Stimulated activated naive CD8-positive, alpha-beta T cell treated with anti-CD3 and anti-CD28 coated beads, Interleukin-15, amount 100 ng/mL, for 72 hours (primary cell): ENCODE measurements at regions not wholly inside any gene's neighbourhood (a gene's known extent, or its start where the extent isn't known, plus 50 kb on each side); places are given as distances from the start of the nearest gene placed in this dataset.
A peak's percentile ranks its signal among the peaks of the same experiment; 100 is the strongest.
"Not testable (repeated sequence)": the region's sequence is repeated elsewhere in the genome, so short reads cannot be mapped to it uniquely, and the experiment has no call there.

Experiments used
- ATAC-seq: fragments of 150-1000 bp; cut with Tn5 transposase; 2 replicates; pipeline ENCODE4 v1.10.0; 2021; ENCODE audit warnings: mild to moderate bottlenecking, moderate library complexity
- DNase-seq, 2 donors: peaks; one replicate each; pipeline ENCODE4 v3.0.0; 2021 to 2022
- H3K27ac Mint-ChIP-seq, 2 donors: one replicate each; pipeline ENCODE4 v1.8.0; 2022; ENCODE audit warnings: mild to moderate bottlenecking in 2 of 2, mixed read lengths in 2 of 2, moderate library complexity in 2 of 2
- H3K27me3 Mint-ChIP-seq: one replicate; pipeline ENCODE4 v1.8.0; 2022; ENCODE audit warnings: mixed read lengths
- H3K4me1 Mint-ChIP-seq: one replicate; pipeline ENCODE4 v1.8.0; 2022; ENCODE audit warnings: mild to moderate bottlenecking, mixed read lengths
- H3K4me3 Mint-ChIP-seq, 2 donors: one replicate each; pipeline ENCODE4 v1.8.0; 2022; ENCODE audit warnings: mild to moderate bottlenecking in 2 of 2, mixed read lengths in 2 of 2, moderate library complexity in 1 of 2
- H3K9me3 Mint-ChIP-seq, 2 donors: one replicate each; pipeline ENCODE4 v1.8.0; 2022; ENCODE audit warnings: mixed read lengths in 2 of 2

- not testable (repeated sequence) for H3K27ac Mint-ChIP-seq, H3K4me1 Mint-ChIP-seq, DNase-seq, H3K27me3 Mint-ChIP-seq, H3K9me3 Mint-ChIP-seq, H3K4me3 Mint-ChIP-seq, ATAC-seq
Observed at GRCh38 chr4:8943367-8943766, 71.7 kb upstream of the HMX1 start.

GRCh38 chr4:8942088-8942487 is 70.4 kb upstream of the HMX1 start:
- H3K27ac Mint-ChIP-seq, ATAC-seq, H3K9me3 Mint-ChIP-seq: not testable (repeated sequence)

GRCh38 chr4:8941492-8941805 is 69.8 kb upstream of the HMX1 start:
- ATAC-seq, DNase-seq: not testable (repeated sequence)

More at GRCh38 chr4:8942088-8942487, 70.4 kb upstream of the HMX1 start:
- not testable (repeated sequence) for H3K4me3 Mint-ChIP-seq, DNase-seq, H3K4me1 Mint-ChIP-seq, H3K27me3 Mint-ChIP-seq

GRCh38 chr4:8940792-8941491 is 69.3 kb upstream of the HMX1 start:
- Mint-ChIP-seq H3K27ac (no peak overlapping the region), H3K4me3 (no peak overlapping the region), H3K27me3 (no peaks in the 10 kb centered on the region), H3K9me3 (no peaks in the 10 kb centered on the region), H3K4me1 (no peaks in the 10 kb centered on the region)
- DNase-seq (no peak), ATAC-seq (no peak)

More at GRCh38 chr4:8941492-8941805, 69.8 kb upstream of the HMX1 start:
- not testable (repeated sequence) for H3K4me1 Mint-ChIP-seq, H3K4me3 Mint-ChIP-seq, H3K27ac Mint-ChIP-seq, H3K9me3 Mint-ChIP-seq, H3K27me3 Mint-ChIP-seq

- H3K9me3 Mint-ChIP-seq: peaks cover 0 to under 1% of the 10 kb centered on the region in 2 donors
- H3K4me1 Mint-ChIP-seq: no peaks in the 10 kb centered on the region
- H3K27me3 Mint-ChIP-seq: no peaks in the 10 kb centered on the region
- no peak overlapping the region for H3K4me3 Mint-ChIP-seq
- H3K27ac Mint-ChIP-seq: no peak overlapping the region
- DNase-seq (no peak), ATAC-seq (no peak)
Observed at GRCh38 chr4:8939840-8940742, 68.5 kb upstream of the HMX1 start.

GRCh38 chr4:8939160-8939839 is 67.7 kb upstream of the HMX1 start:
- ATAC-seq (no peak), DNase-seq (no peak)
- H3K27ac Mint-ChIP-seq: no peak overlapping the region
- H3K27me3 Mint-ChIP-seq: no peaks in the 10 kb centered on the region
- no peak overlapping the region for H3K4me3 Mint-ChIP-seq
- peaks cover 0 to 7% of the 10 kb centered on the region in 2 donors for H3K9me3 Mint-ChIP-seq
- no peaks in the 10 kb centered on the region for H3K4me1 Mint-ChIP-seq

- Mint-ChIP-seq H3K27me3 (no peaks in the 10 kb centered on the region), H3K27ac (no peak overlapping the region), H3K4me1 (no peaks in the 10 kb centered on the region), H3K4me3 (no peak overlapping the region), H3K9me3 (peaks cover 0 to 7% of the 10 kb centered on the region in 2 donors)
- ATAC-seq (no peak), DNase-seq (no peak)
Observed at GRCh38 chr4:8938623-8939022, 67.0 kb upstream of the HMX1 start.

GRCh38 chr4:8938137-8938536 is 66.5 kb upstream of the HMX1 start:
- ATAC-seq (no peak), DNase-seq (no peak)
- H3K9me3 Mint-ChIP-seq: peaks cover 0 to 7% of the 10 kb centered on the region in 2 donors
- H3K4me3 Mint-ChIP-seq: no peak overlapping the region
- H3K27ac Mint-ChIP-seq: no peak overlapping the region
- H3K27me3 Mint-ChIP-seq: no peaks in the 10 kb centered on the region
- no peaks in the 10 kb centered on the region for H3K4me1 Mint-ChIP-seq

- Mint-ChIP-seq H3K4me1 (no peaks in the 10 kb centered on the region), H3K27ac (no peak overlapping the region)
Observed at GRCh38 chr4:8932884-8933283, 61.2 kb upstream of the HMX1 start.

GRCh38 chr4:8928074-8928473 is 56.4 kb upstream of the HMX1 start:
- Mint-ChIP-seq H3K9me3 (peaks cover 15% of the 10 kb centered on the region in 2 donors), H3K4me3 (no peak overlapping the region), H3K27me3 (no peaks in the 10 kb centered on the region), H3K4me1 (no peaks in the 10 kb centered on the region), H3K27ac (no peak overlapping the region)
- ATAC-seq (no peak), DNase-seq (no peak)

More at GRCh38 chr4:8932884-8933283, 61.2 kb upstream of the HMX1 start:
- no peak for DNase-seq
- Mint-ChIP-seq H3K27me3 (no peaks in the 10 kb centered on the region), H3K4me3 (no peak overlapping the region), H3K9me3 (peaks cover 0 to 7% of the 10 kb centered on the region in 2 donors)
- no peak for ATAC-seq

GRCh38 chr4:8922481-8922880 is 50.8 kb upstream of the HMX1 start:
- peaks cover 9% of the 10 kb centered on the region for H3K4me1 Mint-ChIP-seq
- ATAC-seq (no peak), DNase-seq (peak in 1 of 2 donors; percentile 2)
- peaks cover 45% of the 10 kb centered on the region for H3K27me3 Mint-ChIP-seq
- H3K9me3 Mint-ChIP-seq: peaks cover 13 to 18% of the 10 kb centered on the region in 2 donors
- no peak overlapping the region for H3K27ac Mint-ChIP-seq
- no peak overlapping the region for H3K4me3 Mint-ChIP-seq

- Mint-ChIP-seq H3K4me3 (no peak overlapping the region), H3K27ac (no peak overlapping the region), H3K27me3 (peaks cover 48% of the 10 kb centered on the region), H3K4me1 (peaks cover 9% of the 10 kb centered on the region), H3K9me3 (peaks cover 8 to 18% of the 10 kb centered on the region in 2 donors)
- ATAC-seq: no peak
- peak in 1 of 2 donors; percentile 1 for DNase-seq
Observed at GRCh38 chr4:8921465-8921864, 49.8 kb upstream of the HMX1 start.
